WTC11 (cell line): ENCODE measurements at regions not wholly inside any gene's neighbourhood (a gene's known extent, or its start where the extent isn't known, plus 50 kb on each side); places are given as distances from the start of the nearest gene placed in this dataset.

Experiments used
- ATF6 ChIP-seq: sonication (generic); formaldehyde crosslinking; IDR thresholded peaks from 2 replicates; pipeline ENCODE4 v1.8.1; 2023; ENCODE audit warnings: mild to moderate bottlenecking, missing genetic modification reagents
- CREB1 ChIP-seq: sonication (generic); formaldehyde crosslinking; IDR thresholded peaks from 2 replicates; pipeline ENCODE4 v1.8.0; 2023; ENCODE audit warnings: mild to moderate bottlenecking, missing genetic modification reagents
- CTCF ChIP-seq: fragments of 200-600 bp; IDR thresholded peaks from 2 replicates; pipeline ENCODE4 v1.8.0; 2022; ENCODE audit warnings: antibody characterized with exemption
- E2F1 ChIP-seq: sonication (generic); formaldehyde crosslinking; IDR thresholded peaks from 2 replicates; pipeline ENCODE4 v1.8.0; 2022; ENCODE audit warnings: mild to moderate bottlenecking, missing genetic modification reagents
- IRF1 ChIP-seq: sonication (generic); formaldehyde crosslinking; IDR thresholded peaks from 2 replicates; pipeline ENCODE4 v1.8.0; 2023; ENCODE audit warnings: missing genetic modification reagents
- KAT7 ChIP-seq: sonication (generic); formaldehyde crosslinking; IDR thresholded peaks from 2 replicates; pipeline ENCODE4 v1.8.1; 2023; ENCODE audit warnings: missing genetic modification reagents, mild to moderate bottlenecking, borderline replicate concordance
- SP1 ChIP-seq: sonication (generic); formaldehyde crosslinking; conservative IDR thresholded peaks from 2 replicates; pipeline ENCODE4 v1.8.1; 2022; ENCODE audit warnings: missing genetic modification reagents
- TP53 ChIP-seq: sonication (generic); formaldehyde crosslinking; IDR thresholded peaks from 2 replicates; pipeline ENCODE4 v1.8.1; 2023; ENCODE audit warnings: mild to moderate bottlenecking, missing genetic modification reagents
- USF2 ChIP-seq: sonication (generic); formaldehyde crosslinking; IDR thresholded peaks from 2 replicates; pipeline ENCODE4 v1.8.1; 2023; ENCODE audit warnings: mild to moderate bottlenecking, missing genetic modification reagents, moderate library complexity

- TF ChIP-seq KAT7 (CRISPR knock-in tag) (no peak), CTCF (no peak), SP1 (CRISPR knock-in tag) (no peak), E2F1 (CRISPR knock-in tag) (no peak), USF2 (no peak), TP53 (no peak), CREB1 (no peak), IRF1 (CRISPR knock-in tag) (no peak), ATF6 (no peak)
These were observed 101.5 kb upstream of the MGAT5 start for GRCh38 chr2:134152045-134153010.
